H1 (cell line): ENCODE measurements at regions not wholly inside any gene's neighbourhood (a gene's known extent, or its start where the extent isn't known, plus 50 kb on each side); places are given as distances from the start of the nearest gene placed in this dataset.

Source experiments
- CTCF ChIA-PET: fragments of 300-600 bp; sonication (Branson Sonifier 250); formaldehyde crosslinking; loops from one replicate; lab custom pipeline; 2021; ENCODE audit not compliant: partially characterized antibody; lab: Charles Lee
- POLR2A ChIA-PET: fragments of 300-600 bp; sonication (Branson Sonifier 250); formaldehyde crosslinking; loops from one replicate; lab custom pipeline; 2021; ENCODE audit warnings: inconsistent platforms; ENCODE audit not compliant: partially characterized antibody; lab: Charles Lee
- DNase-seq, 2 experiments: peaks; one replicate each; pipeline versions ENCODE4 v3.0.0 to v3.0.0-alpha.2; 2010 to 2022; ENCODE audit warnings: low spot score in 2 of 2, low read depth in 1 of 2, mixed read lengths in 1 of 2
- FAIRE-seq: peaks from 2 replicates; lab custom pipeline; 2011; peaks lifted over from hg19 to GRCh38; lab: Jason Lieb, UNC
- H2AFZ ChIP-seq: 2 replicates; pipeline ENCODE4 v1.8.1; 2012; ENCODE audit warnings: low read length, inconsistent platforms
- H2AK5ac ChIP-seq: 2 replicates; pipeline ENCODE4 v1.6.1; 2013; ENCODE audit warnings: low read depth, low read length
- H2BK120ac ChIP-seq: replicated peaks from 2 replicates; pipeline ENCODE3; 2013; ENCODE audit warnings: low read depth, low read length, inconsistent platforms
- H2BK12ac ChIP-seq: 2 replicates; pipeline ENCODE4 v1.6.1; 2013; ENCODE audit warnings: low read depth, low read length
- H2BK15ac ChIP-seq: 2 replicates; pipeline ENCODE4 v1.6.1; 2013; ENCODE audit warnings: low read length
- H2BK20ac ChIP-seq: 2 replicates; pipeline ENCODE4 v1.6.1; 2013; ENCODE audit warnings: low read length
- H2BK5ac ChIP-seq: 2 replicates; pipeline ENCODE4 v1.6.1; 2013; ENCODE audit warnings: low read depth, low read length
- H3K14ac ChIP-seq: 2 replicates; pipeline ENCODE4 v1.6.1; 2013; ENCODE audit warnings: inconsistent platforms; ENCODE audit not compliant: insufficient read length
- H3K18ac ChIP-seq: 2 replicates; pipeline ENCODE4 v1.6.1; 2013; ENCODE audit warnings: low read length; ENCODE audit errors: extremely low read depth
- H3K23ac ChIP-seq: 2 replicates; pipeline ENCODE4 v1.6.1; 2013; ENCODE audit warnings: inconsistent platforms; ENCODE audit not compliant: insufficient read length
- H3K23me2 ChIP-seq: 2 replicates; pipeline ENCODE4 v1.6.1; 2013; ENCODE audit warnings: low read depth, low read length
- H3K27ac ChIP-seq: 2 replicates; pipeline ENCODE4 v1.6.1; 2011; ENCODE audit warnings: low read depth, low read length, inconsistent platforms
- H3K27me3 ChIP-seq, 4 experiments: replicated peaks in 1 of 4; 1 replicate in 1 of 4; 2 replicates in 3 of 4; pipeline versions ENCODE4 v1.6.1 to v1.8.1; 2011 to 2013; ENCODE audit warnings: low read length in 3 of 4, mild to moderate bottlenecking in 3 of 4, inconsistent platforms in 2 of 4, mixed read lengths in 2 of 4, moderate library complexity in 1 of 4; ENCODE audit not compliant: control insufficient read depth in 3 of 4, insufficient read depth in 3 of 4; ENCODE audit errors: extremely low read depth in 1 of 4
- H3K36me3 ChIP-seq, 4 experiments: 2 replicates each; pipeline versions ENCODE4 v1.6.1 to v1.8.1; 2011 to 2013; ENCODE audit warnings: mild to moderate bottlenecking in 4 of 4, low read length in 3 of 4, moderate library complexity in 2 of 4, control low read depth in 1 of 4, inconsistent platforms in 1 of 4; ENCODE audit not compliant: insufficient read depth in 4 of 4, control insufficient read depth in 2 of 4
- H3K4ac ChIP-seq: replicated peaks from 2 replicates; pipeline ENCODE3; 2013; ENCODE audit warnings: low read length, low read depth, mixed read lengths, inconsistent platforms; ENCODE audit not compliant: insufficient read length
- H3K4me1 ChIP-seq, 4 experiments: replicated peaks in 1 of 4; 1 replicate in 1 of 4; 2 replicates in 3 of 4; pipeline versions ENCODE4 v1.6.1 to v1.8.1; 2011 to 2013; ENCODE audit warnings: low read length in 3 of 4, inconsistent platforms in 2 of 4, mixed read lengths in 1 of 4; ENCODE audit not compliant: insufficient read depth in 4 of 4, control insufficient read depth in 3 of 4
- H3K4me2 ChIP-seq, 2 experiments: 2 replicates each; pipeline versions ENCODE4 v1.6.1 to v1.8.1; 2011 to 2013; ENCODE audit warnings: low read depth in 2 of 2, low read length in 2 of 2, control low read depth in 1 of 2, inconsistent platforms in 1 of 2, mild to moderate bottlenecking in 1 of 2; ENCODE audit not compliant: insufficient read depth in 1 of 2
- H3K4me3 ChIP-seq, 4 experiments: fragments of 200-600, 300-600 bp in 1 of 4; sonication (generic), shearing (Covaris generic), sonication (Bioruptor Twin) in 1 of 4; 2 replicates each; pipeline versions ENCODE4 v1.5.1 to v1.8.1; 2011 to 2016; ENCODE audit warnings: low read length in 4 of 4, low read depth in 3 of 4, control low read depth in 2 of 4, inconsistent platforms in 2 of 4, mild to moderate bottlenecking in 2 of 4, mixed read lengths in 1 of 4, moderate library complexity in 1 of 4; ENCODE audit not compliant: insufficient read depth in 2 of 4; ENCODE audit errors: extremely low read depth in 1 of 4
- H3K56ac ChIP-seq: replicated peaks from 2 replicates; pipeline ENCODE3; 2013; ENCODE audit warnings: low read depth, mild to moderate bottlenecking, mixed read lengths, low read length, inconsistent platforms; ENCODE audit not compliant: insufficient read length
- H3K79me1 ChIP-seq: 2 replicates; pipeline ENCODE4 v1.6.1; 2013; ENCODE audit warnings: low read depth, low read length, control low read depth
- H3K79me2 ChIP-seq, 2 experiments: 2 replicates each; pipeline versions ENCODE4 v1.6.1 to v1.8.1; 2012 to 2013; ENCODE audit warnings: low read length in 2 of 2, mild to moderate bottlenecking in 2 of 2, inconsistent platforms in 1 of 2; ENCODE audit not compliant: insufficient read depth in 2 of 2, control insufficient read depth in 1 of 2
- H3K9ac ChIP-seq, 4 experiments: replicated peaks in 1 of 4; 1 replicate in 1 of 4; 2 replicates in 3 of 4; pipeline versions ENCODE4 v1.6.1 to v1.8.1; 2011 to 2013; ENCODE audit warnings: low read depth in 3 of 4, low read length in 3 of 4, control low read depth in 2 of 4, mild to moderate bottlenecking in 2 of 4, moderate library complexity in 2 of 4, inconsistent platforms in 1 of 4; ENCODE audit errors: extremely low read depth in 1 of 4
- H3K9me3 ChIP-seq, 2 experiments: 2 replicates each; pipeline versions ENCODE4 v1.6.1 to v1.8.1; 2012 to 2013; ENCODE audit warnings: mild to moderate bottlenecking in 2 of 2, moderate library complexity in 2 of 2, control low read depth in 1 of 2, inconsistent platforms in 1 of 2, low read depth in 1 of 2, low read length in 1 of 2, mixed read lengths in 1 of 2; ENCODE audit not compliant: insufficient read depth in 2 of 2
- H4K20me1 ChIP-seq, 2 experiments: replicated peaks in 1 of 2; 2 replicates each; pipeline versions ENCODE3 to v1.8.1; 2011 to 2013; ENCODE audit warnings: inconsistent platforms in 2 of 2, low read length in 2 of 2, mild to moderate bottlenecking in 1 of 2; ENCODE audit not compliant: insufficient read depth in 2 of 2, control insufficient read depth in 1 of 2
- H4K5ac ChIP-seq: 2 replicates; pipeline ENCODE4 v1.6.1; 2013; ENCODE audit warnings: low read length, low read depth, mixed read lengths, inconsistent platforms; ENCODE audit not compliant: insufficient read length
- H4K8ac ChIP-seq: 2 replicates; pipeline ENCODE4 v1.8.0; 2013; ENCODE audit warnings: mild to moderate bottlenecking, moderate library complexity, low read length, inconsistent platforms; ENCODE audit not compliant: insufficient read depth; ENCODE audit errors: extremely low read depth
- H4K91ac ChIP-seq: replicated peaks from 2 replicates; pipeline ENCODE3; 2013; ENCODE audit warnings: low read length, mixed read lengths, inconsistent platforms; ENCODE audit not compliant: insufficient read length
- CHD1 ChIP-seq: IDR thresholded peaks from 2 replicates; pipeline ENCODE4 v1.6.1; 2012; ENCODE audit warnings: low read depth, low read length, improper control_type of control experiment
- JUND ChIP-seq: IDR thresholded peaks from 2 replicates; pipeline ENCODE4 v1.6.1; 2011; ENCODE audit warnings: mild to moderate bottlenecking, improper control_type of control experiment, low read length
- NRF1 ChIP-seq: IDR thresholded peaks from 2 replicates; pipeline ENCODE4 v1.6.1; 2011; ENCODE audit warnings: mild to moderate bottlenecking, low read depth, low read length, improper control_type of control experiment
- RAD21 ChIP-seq, 2 experiments: IDR thresholded peaks in 1 of 2; conservative IDR thresholded peaks in 1 of 2; 2 replicates each; pipeline ENCODE4 v1.6.1; 2011; ENCODE audit warnings: low read depth in 2 of 2, low read length in 2 of 2, improper control_type of control experiment in 1 of 2, inconsistent platforms in 1 of 2, mild to moderate bottlenecking in 1 of 2, moderate library complexity in 1 of 2
- SUZ12 ChIP-seq: fragments of 200-600 bp; sonication (generic); IDR thresholded peaks from 2 replicates; pipeline ENCODE4 v1.6.1; 2012; ENCODE audit warnings: mild to moderate bottlenecking, inconsistent platforms, low read length, moderate library complexity, mixed read lengths

- Histone ChIP-seq H3K9me3 (no peaks in the 10 kb centered on the region), H3K79me1 (no peaks in the 10 kb centered on the region), H3K56ac (no peak overlapping the region), H3K9ac (no peak overlapping the region), H3K4me3 (no peak overlapping the region), H3K23me2 (no peaks in the 10 kb centered on the region), H4K20me1 (no peaks in the 10 kb centered on the region), H2AFZ (no peak overlapping the region), H2BK20ac (no peak overlapping the region), H3K18ac (no peak overlapping the region), H2BK12ac (no peak overlapping the region), H3K79me2 (no peaks in the 10 kb centered on the region), H2BK15ac (no peak overlapping the region), H3K4ac (no peak overlapping the region), H4K5ac (no peak overlapping the region), H3K27ac (no peak overlapping the region), H4K91ac (no peak overlapping the region), H3K4me2 (no peak overlapping the region), H3K23ac (no peak overlapping the region), H2BK120ac (no peak overlapping the region), H3K36me3 (no peaks in the 10 kb centered on the region), H4K8ac (no peak overlapping the region), H3K14ac (no peak overlapping the region), H3K27me3 (no peaks in the 10 kb centered on the region), H2AK5ac (no peak overlapping the region), H2BK5ac (no peak overlapping the region), H3K4me1 (no peaks in the 10 kb centered on the region)
- CTCF ChIA-PET = no interaction called here
- FAIRE-seq = no peak
- POLR2A ChIA-PET = no interaction called here
- DNase-seq = no peak
- TF ChIP-seq RAD21 (IDR thresholded peaks at IDR 0.05 in 1 of 2, conservative IDR thresholded peaks at IDR 0.05 in 1 of 2; ENCODE audit: low read depth in 2 of 2, low read length in 2 of 2) = no peak
- TF ChIP-seq CHD1 = no peak
- no peak for TF ChIP-seq NRF1
- TF ChIP-seq SUZ12 = no peak
- no peak for TF ChIP-seq JUND
These were observed 81.5 kb upstream of the TEX13D start for GRCh38 chrX:124250835-124251437.
